ENCODE measurements at regions not wholly inside any gene's neighbourhood (a gene's known extent, or its start where the extent isn't known, plus 50 kb on each side); places are given as distances from the start of the nearest gene placed in this dataset.

DNA sequence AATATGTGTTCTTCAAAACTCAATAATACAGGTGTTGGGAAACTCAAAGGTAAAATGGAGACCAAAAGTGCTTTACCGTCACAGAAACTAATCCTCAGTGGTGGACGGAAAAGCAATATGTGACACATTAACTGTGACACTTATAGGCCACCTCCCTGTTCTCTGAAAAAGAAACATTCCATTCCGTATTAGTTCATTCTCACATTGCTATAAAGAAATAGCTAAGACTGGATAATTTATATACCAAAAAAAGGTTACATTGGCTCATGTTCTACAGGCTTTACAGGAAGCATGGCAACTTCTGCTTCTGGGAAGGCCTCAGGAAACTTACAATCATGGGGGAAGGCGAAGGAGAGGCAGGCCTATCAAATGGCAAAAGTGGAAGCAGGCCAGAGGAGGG, 435.3 kb upstream of the HTR2A start:
- intact Hi-C loops (cut with micrococcal nuclease): no loop called here
- ATAC-seq (no peak), DNase-seq (no peak)
- CTCF ChIA-PET: no interaction called here
- H3K36me3 Mint-ChIP-seq (ENCODE audit: low read depth): no peaks in the 10 kb centered on the region
- H3K9me3 Mint-ChIP-seq: peaks cover 7% of the 10 kb centered on the region
- POLR2A ChIA-PET: no interaction called here
- H3K27ac Mint-ChIP-seq: no peak overlapping the region
- no peaks in the 10 kb centered on the region for H3K27me3 Mint-ChIP-seq
- TF ChIP-seq, protein P1, sequence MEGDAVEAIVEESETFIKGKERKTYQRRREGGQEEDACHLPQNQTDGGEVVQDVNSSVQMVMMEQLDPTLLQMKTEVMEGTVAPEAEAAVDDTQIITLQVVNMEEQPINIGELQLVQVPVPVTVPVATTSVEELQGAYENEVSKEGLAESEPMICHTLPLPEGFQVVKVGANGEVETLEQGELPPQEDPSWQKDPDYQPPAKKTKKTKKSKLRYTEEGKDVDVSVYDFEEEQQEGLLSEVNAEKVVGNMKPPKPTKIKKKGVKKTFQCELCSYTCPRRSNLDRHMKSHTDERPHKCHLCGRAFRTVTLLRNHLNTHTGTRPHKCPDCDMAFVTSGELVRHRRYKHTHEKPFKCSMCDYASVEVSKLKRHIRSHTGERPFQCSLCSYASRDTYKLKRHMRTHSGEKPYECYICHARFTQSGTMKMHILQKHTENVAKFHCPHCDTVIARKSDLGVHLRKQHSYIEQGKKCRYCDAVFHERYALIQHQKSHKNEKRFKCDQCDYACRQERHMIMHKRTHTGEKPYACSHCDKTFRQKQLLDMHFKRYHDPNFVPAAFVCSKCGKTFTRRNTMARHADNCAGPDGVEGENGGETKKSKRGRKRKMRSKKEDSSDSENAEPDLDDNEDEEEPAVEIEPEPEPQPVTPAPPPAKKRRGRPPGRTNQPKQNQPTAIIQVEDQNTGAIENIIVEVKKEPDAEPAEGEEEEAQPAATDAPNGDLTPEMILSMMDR (IDR thresholded peaks at IDR 0.05): no peak
- no peak overlapping the region for H3K4me3 Mint-ChIP-seq
- H3K4me1 Mint-ChIP-seq (ENCODE audit: low read depth): no peaks in the 10 kb centered on the region

- no peaks in the 10 kb centered on the region for H3K4me1 Mint-ChIP-seq (ENCODE audit: low read depth)
- ChIA-PET CTCF (no interaction called here), POLR2A (no interaction called here)
- TF ChIP-seq, protein P1 (IDR thresholded peaks at IDR 0.05): no peak
- no peak for DNase-seq
- no peak overlapping the region for H3K27ac Mint-ChIP-seq
- no peaks in the 10 kb centered on the region for H3K36me3 Mint-ChIP-seq (ENCODE audit: low read depth)
- H3K4me3 Mint-ChIP-seq: no peak overlapping the region
- H3K27me3 Mint-ChIP-seq: no peaks in the 10 kb centered on the region
- intact Hi-C loops (cut with micrococcal nuclease): no loop called here
- peaks cover 8% of the 10 kb centered on the region for H3K9me3 Mint-ChIP-seq
- no peak for ATAC-seq
Measured at GRCh38 chr13:47330031-47330430, 433.2 kb upstream of the HTR2A start.

DNA sequence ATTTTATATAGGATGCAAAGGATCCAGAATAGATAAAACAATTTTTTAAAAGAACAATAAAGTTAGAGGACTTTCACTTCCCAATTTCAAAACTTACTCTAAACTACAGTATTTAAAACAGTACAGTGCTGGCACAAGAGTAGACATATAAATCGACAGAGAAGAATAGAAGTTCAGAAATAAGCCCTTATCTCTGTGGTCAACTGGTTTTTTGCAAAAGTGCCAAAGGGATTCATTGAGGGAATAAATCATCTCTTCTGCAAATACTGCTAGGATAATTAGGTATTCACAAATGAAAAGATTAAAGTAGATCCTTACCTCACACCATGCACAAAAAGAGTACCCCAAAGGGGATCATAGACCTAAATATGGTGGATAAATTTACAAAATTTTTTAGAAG, 431.0 kb upstream of the HTR2A start:
- ATAC-seq (no peak), DNase-seq (no peak)
- intact Hi-C loops (cut with micrococcal nuclease): no loop called here
- H3K36me3 Mint-ChIP-seq (ENCODE audit: low read depth): no peaks in the 10 kb centered on the region
- ChIA-PET POLR2A (no interaction called here), CTCF (no interaction called here)
- H3K27ac Mint-ChIP-seq: no peak overlapping the region
- no peaks in the 10 kb centered on the region for H3K27me3 Mint-ChIP-seq
- peaks cover 4% of the 10 kb centered on the region for H3K9me3 Mint-ChIP-seq
- H3K4me3 Mint-ChIP-seq: no peak overlapping the region
- no peaks in the 10 kb centered on the region for H3K4me1 Mint-ChIP-seq (ENCODE audit: low read depth)
- TF ChIP-seq, protein P1 (IDR thresholded peaks at IDR 0.05): no peak

GRCh38 chr13:47326061-47326460, 429.2 kb upstream of the HTR2A start:
- Mint-ChIP-seq H3K36me3 (ENCODE audit: low read depth) (no peaks in the 10 kb centered on the region), H3K27me3 (no peaks in the 10 kb centered on the region), H3K4me1 (ENCODE audit: low read depth) (no peaks in the 10 kb centered on the region), H3K27ac (no peak overlapping the region), H3K4me3 (no peak overlapping the region), H3K9me3 (peaks cover 3% of the 10 kb centered on the region)
- POLR2A ChIA-PET: no interaction called here
- intact Hi-C loops (cut with micrococcal nuclease): no loop called here
- TF ChIP-seq, protein P1 (IDR thresholded peaks at IDR 0.05): no peak
- ATAC-seq (no peak), DNase-seq (no peak)
- CTCF ChIA-PET: no interaction called here

DNA sequence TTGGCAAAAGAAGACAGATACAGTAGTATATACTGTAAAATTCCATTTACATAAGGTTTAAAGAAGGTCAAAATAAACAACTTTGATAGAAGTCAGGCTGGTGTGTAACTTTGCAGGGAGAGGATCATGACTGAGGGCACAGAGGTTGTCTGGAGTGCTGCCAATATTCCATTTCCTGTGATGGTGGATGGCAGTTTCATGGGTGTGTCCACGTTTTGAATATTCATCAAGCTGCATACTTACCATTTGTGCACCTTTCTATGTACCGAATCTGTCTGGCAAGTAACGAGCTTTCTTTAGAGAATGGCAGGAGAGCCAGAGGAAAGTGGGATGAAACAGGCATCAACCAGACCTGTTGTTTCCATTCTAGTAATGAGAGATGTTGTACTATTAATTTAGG, 420.5 kb upstream of the HTR2A start:
- TF ChIP-seq, protein P1 (IDR thresholded peaks at IDR 0.05): no peak
- intact Hi-C loops (cut with micrococcal nuclease): no loop called here
- POLR2A ChIA-PET: no interaction called here
- Mint-ChIP-seq H3K27me3 (no peaks in the 10 kb centered on the region), H3K36me3 (ENCODE audit: low read depth) (no peaks in the 10 kb centered on the region), H3K27ac (no peak overlapping the region), H3K4me1 (ENCODE audit: low read depth) (no peaks in the 10 kb centered on the region), H3K9me3 (no peaks in the 10 kb centered on the region), H3K4me3 (no peak overlapping the region)
- peak; percentile 2 for DNase-seq
- no peak for ATAC-seq
- CTCF ChIA-PET: no interaction called here
